ENCODE measurements at regions not wholly inside any gene's neighbourhood (a gene's known extent, or its start where the extent isn't known, plus 50 kb on each side); places are given as distances from the start of the nearest gene placed in this dataset.

DNA sequence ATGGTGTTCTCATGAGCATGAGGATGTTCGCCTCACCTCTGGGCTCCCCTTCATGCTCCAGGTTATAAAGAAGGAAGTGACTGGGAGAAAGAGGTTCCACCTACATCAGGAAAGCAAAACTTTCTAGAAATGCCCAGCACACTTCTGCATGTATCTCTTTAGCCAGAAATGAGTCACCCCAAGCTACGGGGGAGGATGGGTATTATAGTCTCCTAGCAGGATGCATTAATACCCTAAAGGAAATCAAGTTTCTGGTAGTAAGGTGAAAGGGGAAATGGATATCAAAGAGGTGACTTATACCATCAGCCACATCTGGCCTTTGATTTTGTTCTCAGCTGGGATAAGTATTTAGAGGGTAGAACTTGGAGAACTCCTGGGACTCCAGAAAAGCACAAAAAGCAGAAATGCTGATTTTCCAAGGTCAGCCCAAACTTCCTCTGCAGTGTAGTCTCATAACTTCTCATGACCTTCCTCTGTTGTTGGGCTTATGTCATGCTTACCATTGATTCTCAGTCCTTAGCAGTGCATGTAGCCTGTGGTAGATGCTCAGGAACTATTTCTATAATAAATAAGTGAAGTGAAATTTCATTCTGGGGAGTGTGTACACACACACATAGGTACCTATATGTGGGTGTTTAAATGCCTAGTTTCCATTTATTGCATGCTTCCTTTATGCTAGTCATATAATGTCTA lies 209.4 kb upstream of the CRY1 start (continued):
- TF ChIP-seq, protein P1, sequence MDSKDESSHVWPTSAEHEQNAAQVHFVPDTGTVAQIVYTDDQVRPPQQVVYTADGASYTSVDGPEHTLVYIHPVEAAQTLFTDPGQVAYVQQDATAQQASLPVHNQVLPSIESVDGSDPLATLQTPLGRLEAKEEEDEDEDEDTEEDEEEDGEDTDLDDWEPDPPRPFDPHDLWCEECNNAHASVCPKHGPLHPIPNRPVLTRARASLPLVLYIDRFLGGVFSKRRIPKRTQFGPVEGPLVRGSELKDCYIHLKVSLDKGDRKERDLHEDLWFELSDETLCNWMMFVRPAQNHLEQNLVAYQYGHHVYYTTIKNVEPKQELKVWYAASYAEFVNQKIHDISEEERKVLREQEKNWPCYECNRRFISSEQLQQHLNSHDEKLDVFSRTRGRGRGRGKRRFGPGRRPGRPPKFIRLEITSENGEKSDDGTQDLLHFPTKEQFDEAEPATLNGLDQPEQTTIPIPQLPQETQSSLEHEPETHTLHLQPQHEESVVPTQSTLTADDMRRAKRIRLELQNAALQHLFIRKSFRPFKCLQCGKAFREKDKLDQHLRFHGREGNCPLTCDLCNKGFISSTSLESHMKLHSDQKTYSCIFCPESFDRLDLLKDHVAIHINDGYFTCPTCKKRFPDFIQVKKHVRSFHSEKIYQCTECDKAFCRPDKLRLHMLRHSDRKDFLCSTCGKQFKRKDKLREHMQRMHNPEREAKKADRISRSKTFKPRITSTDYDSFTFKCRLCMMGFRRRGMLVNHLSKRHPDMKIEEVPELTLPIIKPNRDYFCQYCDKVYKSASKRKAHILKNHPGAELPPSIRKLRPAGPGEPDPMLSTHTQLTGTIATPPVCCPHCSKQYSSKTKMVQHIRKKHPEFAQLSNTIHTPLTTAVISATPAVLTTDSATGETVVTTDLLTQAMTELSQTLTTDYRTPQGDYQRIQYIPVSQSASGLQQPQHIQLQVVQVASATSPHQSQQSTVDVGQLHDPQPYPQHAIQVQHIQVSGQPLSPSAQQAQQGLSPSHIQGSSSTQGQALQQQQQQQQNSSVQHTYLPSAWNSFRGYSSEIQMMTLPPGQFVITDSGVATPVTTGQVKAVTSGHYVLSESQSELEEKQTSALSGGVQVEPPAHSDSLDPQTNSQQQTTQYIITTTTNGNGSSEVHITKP (tag by site-specific recombination; IDR thresholded peaks at IDR 0.05) = no peak
- TF ChIP-seq ZNF571 (tag by site-specific recombination; IDR thresholded peaks at IDR 0.05) (no peak), ZNF658 (tag by site-specific recombination; IDR thresholded peaks at IDR 0.05) (no peak), FEZF1 (tag by site-specific recombination; IDR thresholded peaks at IDR 0.05) (no peak), ZNF426 (tag by site-specific recombination; IDR thresholded peaks at IDR 0.05) (no peak), ZNF133 (tag by site-specific recombination; IDR thresholded peaks at IDR 0.05) (no peak), ZNF837 (tag by site-specific recombination; IDR thresholded peaks at IDR 0.05) (no peak), ZNF623 (tag by site-specific recombination; IDR thresholded peaks at IDR 0.05) (no peak)
- TF ChIP-seq, protein P2, sequence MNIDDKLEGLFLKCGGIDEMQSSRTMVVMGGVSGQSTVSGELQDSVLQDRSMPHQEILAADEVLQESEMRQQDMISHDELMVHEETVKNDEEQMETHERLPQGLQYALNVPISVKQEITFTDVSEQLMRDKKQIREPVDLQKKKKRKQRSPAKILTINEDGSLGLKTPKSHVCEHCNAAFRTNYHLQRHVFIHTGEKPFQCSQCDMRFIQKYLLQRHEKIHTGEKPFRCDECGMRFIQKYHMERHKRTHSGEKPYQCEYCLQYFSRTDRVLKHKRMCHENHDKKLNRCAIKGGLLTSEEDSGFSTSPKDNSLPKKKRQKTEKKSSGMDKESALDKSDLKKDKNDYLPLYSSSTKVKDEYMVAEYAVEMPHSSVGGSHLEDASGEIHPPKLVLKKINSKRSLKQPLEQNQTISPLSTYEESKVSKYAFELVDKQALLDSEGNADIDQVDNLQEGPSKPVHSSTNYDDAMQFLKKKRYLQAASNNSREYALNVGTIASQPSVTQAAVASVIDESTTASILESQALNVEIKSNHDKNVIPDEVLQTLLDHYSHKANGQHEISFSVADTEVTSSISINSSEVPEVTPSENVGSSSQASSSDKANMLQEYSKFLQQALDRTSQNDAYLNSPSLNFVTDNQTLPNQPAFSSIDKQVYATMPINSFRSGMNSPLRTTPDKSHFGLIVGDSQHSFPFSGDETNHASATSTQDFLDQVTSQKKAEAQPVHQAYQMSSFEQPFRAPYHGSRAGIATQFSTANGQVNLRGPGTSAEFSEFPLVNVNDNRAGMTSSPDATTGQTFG (tag by site-specific recombination; IDR thresholded peaks at IDR 0.05; ENCODE audit: borderline replicate concordance) = no peak

DNA sequence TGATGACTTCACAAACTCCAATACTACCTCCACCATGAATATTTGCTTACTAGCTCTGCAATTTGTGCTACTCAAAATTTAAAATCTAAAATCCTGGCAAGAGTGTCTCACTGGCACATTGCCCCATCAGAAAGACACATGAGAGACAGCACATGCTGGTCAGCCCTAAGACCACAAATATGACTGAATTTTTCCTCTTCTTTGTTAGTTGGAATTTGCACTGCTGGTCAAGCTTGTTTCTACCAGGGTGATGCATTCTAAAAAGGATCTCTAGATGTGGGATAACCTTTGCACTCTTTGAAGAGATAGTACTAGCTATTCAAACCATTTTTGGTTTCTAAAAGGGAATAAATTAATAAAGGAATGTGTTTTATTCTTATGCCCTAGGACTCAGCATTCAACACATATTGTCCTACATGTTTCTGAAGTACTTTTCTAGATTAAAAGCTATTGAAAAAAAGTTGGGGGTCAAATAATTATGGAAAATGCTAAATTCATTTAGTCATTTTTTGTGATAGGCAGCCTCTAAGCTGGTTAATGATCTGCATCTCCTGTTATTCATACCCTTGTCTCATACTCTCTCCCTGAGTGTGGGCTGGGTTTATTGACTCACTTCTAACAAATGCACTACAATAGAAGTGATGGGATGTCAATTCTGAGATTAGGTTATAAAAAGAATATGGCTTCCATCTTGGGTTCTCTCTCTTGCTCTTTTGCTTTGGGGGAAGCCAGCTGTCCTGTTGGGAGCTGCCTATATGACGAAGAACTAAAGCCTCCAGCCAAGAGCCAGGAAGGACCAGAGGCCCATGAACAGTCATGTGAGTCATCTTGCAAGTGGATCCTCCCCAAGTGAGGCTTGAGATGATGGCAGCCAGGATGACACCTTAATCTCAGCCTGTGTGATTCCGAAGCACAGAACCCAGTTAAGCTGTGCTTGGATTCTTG lies 211.5 kb upstream of the CRY1 start:
- H3K4me1 ChIP-seq (ENCODE audit: control insufficient read depth, insufficient read depth, low read length) = no peaks in the 10 kb centered on the region
- TF ChIP-seq SETDB1 (IDR thresholded peaks at IDR 0.05; ENCODE audit: insufficient read length, low read length) = peak; percentile 51
- TF ChIP-seq ZNF530 (tag by site-specific recombination; IDR thresholded peaks at IDR 0.05; ENCODE audit: low read depth) = no peak
- ChIA-PET POLR2A (interaction anchor here (1.2 kb wide), 1 partner anchor 16 kb away, joined by 3 read pairs; no protein-coding TSS in a partner anchor), CTCF (interaction anchor here (0.6 to 1.8 kb wide), 4 partner anchors 101 to 1522 kb away, joined by 3 to 4 read pairs (median 4); no protein-coding TSS in a partner anchor)
- no peak overlapping the region for H3K27ac ChIP-seq (ENCODE audit: extremely low read depth, low read depth, low read length)
- no peaks in the 10 kb centered on the region for H3K9me3 ChIP-seq (ENCODE audit: control insufficient read depth, insufficient read depth, low read depth, low read length)
- no peaks in the 10 kb centered on the region for H3K36me3 ChIP-seq (ENCODE audit: control insufficient read depth in 2 of 2, insufficient read depth in 1 of 2, low read length in 2 of 2)
- no peak overlapping the region for H3K4me3 ChIP-seq (ENCODE audit: low read depth, low read length)

DNA sequence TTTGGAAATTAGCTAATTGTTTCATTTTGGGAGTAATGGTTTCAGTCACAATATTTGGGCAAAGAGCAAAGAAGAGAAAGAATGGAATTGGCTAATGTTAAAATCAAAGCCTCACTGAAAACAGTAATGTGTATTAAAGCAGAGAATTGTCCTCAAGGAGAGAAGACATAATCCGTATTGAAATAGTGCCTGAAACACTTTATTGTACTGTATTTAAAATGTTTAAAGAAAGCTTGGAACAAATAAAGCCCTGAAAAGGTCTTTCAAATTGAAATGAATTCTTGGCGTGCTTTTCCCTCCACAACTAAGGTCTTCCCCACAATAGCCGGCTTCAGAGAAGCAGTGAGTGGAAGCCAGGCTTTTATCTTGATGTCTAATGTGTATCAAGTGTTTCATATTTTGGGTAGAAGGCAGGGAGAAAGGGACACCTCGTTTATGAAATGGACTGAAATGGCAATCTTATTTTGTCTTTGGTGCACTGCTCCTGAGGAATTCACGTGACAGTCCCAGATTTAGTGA lies 212.9 kb upstream of the CRY1 start:
- H3K36me3 ChIP-seq (ENCODE audit: control insufficient read depth in 2 of 2, insufficient read depth in 1 of 2, low read length in 2 of 2) = no peaks in the 10 kb centered on the region
- no peaks in the 10 kb centered on the region for H3K9me3 ChIP-seq (ENCODE audit: control insufficient read depth, insufficient read depth, low read depth, low read length)
- no peak overlapping the region for H3K4me3 ChIP-seq (ENCODE audit: low read depth, low read length)
- TF ChIP-seq SP7 (tag by site-specific recombination; IDR thresholded peaks at IDR 0.05) (no peak), ZNF76 (tag by site-specific recombination; IDR thresholded peaks at IDR 0.05; ENCODE audit: borderline replicate concordance, low read depth) (no peak), ZNF792 (tag by site-specific recombination; IDR thresholded peaks at IDR 0.05) (no peak), ZNF16 (tag by site-specific recombination; IDR thresholded peaks at IDR 0.05; ENCODE audit: low read depth) (no peak), ZNF184 (tag by site-specific recombination; IDR thresholded peaks at IDR 0.05) (no peak), ZNF843 (tag by site-specific recombination; IDR thresholded peaks at IDR 0.05) (no peak), ZNF473 (tag by site-specific recombination; IDR thresholded peaks at IDR 0.05) (no peak), SCRT1 (tag by site-specific recombination; IDR thresholded peaks at IDR 0.05; ENCODE audit: borderline replicate concordance) (no peak), HOXA7 (CRISPR knock-in tag; IDR thresholded peaks at IDR 0.05; ENCODE audit: borderline replicate concordance) (no peak)
- TF ChIP-seq, protein P3, sequence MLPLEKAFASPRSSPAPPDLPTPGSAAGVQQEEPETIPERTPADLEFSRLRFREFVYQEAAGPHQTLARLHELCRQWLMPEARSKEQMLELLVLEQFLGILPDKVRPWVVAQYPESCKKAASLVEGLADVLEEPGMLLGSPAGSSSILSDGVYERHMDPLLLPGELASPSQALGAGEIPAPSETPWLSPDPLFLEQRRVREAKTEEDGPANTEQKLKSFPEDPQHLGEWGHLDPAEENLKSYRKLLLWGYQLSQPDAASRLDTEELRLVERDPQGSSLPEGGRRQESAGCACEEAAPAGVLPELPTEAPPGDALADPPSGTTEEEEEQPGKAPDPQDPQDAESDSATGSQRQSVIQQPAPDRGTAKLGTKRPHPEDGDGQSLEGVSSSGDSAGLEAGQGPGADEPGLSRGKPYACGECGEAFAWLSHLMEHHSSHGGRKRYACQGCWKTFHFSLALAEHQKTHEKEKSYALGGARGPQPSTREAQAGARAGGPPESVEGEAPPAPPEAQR (tag by site-specific recombination; IDR thresholded peaks at IDR 0.05) = no peak
- no peaks in the 10 kb centered on the region for H3K4me1 ChIP-seq (ENCODE audit: control insufficient read depth, insufficient read depth, low read length)
- H3K27ac ChIP-seq (ENCODE audit: extremely low read depth, low read depth, low read length) = no peak overlapping the region
- ChIA-PET CTCF (interaction anchor here (0.6 to 1.8 kb wide), 2 partner anchors 87 to 174 kb away, joined by 3 to 4 read pairs; no protein-coding TSS in a partner anchor), POLR2A (no interaction called here)
